ENCODE measurements at regions not wholly inside any gene's neighbourhood (a gene's known extent, or its start where the extent isn't known, plus 50 kb on each side); places are given as distances from the start of the nearest gene placed in this dataset.

DNA sequence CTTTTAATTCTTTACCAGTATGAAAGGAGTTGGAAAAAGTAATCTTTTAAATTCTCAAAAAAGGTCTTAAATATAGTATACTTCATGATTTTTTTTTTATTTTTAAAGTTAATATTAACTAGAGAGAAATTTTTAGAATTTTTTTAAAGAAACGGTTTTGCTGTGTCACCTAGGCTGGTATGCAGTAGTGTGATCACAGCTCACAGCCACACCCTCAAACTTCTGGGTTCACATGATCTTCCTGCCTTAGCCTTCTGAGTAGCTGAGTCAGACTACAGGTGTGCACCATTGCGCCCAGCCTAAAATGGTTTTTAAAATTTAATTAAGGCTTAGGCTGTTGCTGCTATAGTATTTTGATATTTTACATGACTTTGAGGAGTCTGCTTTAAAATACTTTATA lies 52.4 kb downstream of the TLCD4 start:
- TF ChIP-seq ZNF384 (IDR thresholded peaks at IDR 0.05) (no peak), HDGF (IDR thresholded peaks at IDR 0.05; ENCODE audit: borderline replicate concordance) (no peak), L3MBTL2 (conservative IDR thresholded peaks at IDR 0.05) (no peak), BHLHE40 (IDR thresholded peaks at IDR 0.05; ENCODE audit: borderline replicate concordance) (no peak), ELF4 (IDR thresholded peaks at IDR 0.05) (no peak), FOXM1 (IDR thresholded peaks at IDR 0.05; ENCODE audit: borderline replicate concordance) (no peak)
- TF ChIP-seq, protein P1, sequence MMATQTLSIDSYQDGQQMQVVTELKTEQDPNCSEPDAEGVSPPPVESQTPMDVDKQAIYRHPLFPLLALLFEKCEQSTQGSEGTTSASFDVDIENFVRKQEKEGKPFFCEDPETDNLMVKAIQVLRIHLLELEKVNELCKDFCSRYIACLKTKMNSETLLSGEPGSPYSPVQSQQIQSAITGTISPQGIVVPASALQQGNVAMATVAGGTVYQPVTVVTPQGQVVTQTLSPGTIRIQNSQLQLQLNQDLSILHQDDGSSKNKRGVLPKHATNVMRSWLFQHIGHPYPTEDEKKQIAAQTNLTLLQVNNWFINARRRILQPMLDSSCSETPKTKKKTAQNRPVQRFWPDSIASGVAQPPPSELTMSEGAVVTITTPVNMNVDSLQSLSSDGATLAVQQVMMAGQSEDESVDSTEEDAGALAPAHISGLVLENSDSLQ (IDR thresholded peaks at IDR 0.05), result no peak

Measured in HEK293T (cell line).